ENCODE measurements at regions not wholly inside any gene's neighbourhood (a gene's known extent, or its start where the extent isn't known, plus 50 kb on each side); places are given as distances from the start of the nearest gene placed in this dataset.
"Not testable (repeated sequence)": the region's sequence is repeated elsewhere in the genome, so short reads cannot be mapped to it uniquely, and the experiment has no call there.

DNA sequence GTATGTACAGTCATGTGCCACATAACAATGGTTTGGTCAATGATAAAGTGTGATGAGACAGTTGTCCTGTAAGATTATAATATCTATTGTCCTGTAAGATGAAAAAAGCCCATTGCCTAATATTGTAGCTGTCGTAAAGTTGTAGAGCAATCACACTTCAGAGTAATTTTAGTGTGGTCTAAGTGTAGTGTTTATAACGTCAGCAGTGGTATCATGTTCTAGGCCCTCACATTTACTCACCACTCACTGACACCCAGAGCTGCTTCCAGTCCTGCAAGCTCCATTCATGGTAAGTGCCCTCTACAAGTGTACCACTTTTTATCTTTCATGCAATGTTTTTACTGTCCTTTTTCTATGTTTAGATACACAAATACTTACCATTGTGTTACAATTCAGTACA is 259.9 kb upstream of the RAB4A start:
- DNase-seq (ENCODE audit: low spot score in 2 of 2): no peak
- Histone ChIP-seq H3K4me1 (no peaks in the 10 kb centered on the region), H3K4me3 (no peak overlapping the region), H3K36me3 (replicated peaks) (no peaks in the 10 kb centered on the region), H3K27me3 (ENCODE audit: low read depth) (no peaks in the 10 kb centered on the region), H3K9me3 (no peaks in the 10 kb centered on the region)
- in situ Hi-C loops (cut with MboI; ENCODE audit: low sequenced_read_pairs): no loop called here

DNA sequence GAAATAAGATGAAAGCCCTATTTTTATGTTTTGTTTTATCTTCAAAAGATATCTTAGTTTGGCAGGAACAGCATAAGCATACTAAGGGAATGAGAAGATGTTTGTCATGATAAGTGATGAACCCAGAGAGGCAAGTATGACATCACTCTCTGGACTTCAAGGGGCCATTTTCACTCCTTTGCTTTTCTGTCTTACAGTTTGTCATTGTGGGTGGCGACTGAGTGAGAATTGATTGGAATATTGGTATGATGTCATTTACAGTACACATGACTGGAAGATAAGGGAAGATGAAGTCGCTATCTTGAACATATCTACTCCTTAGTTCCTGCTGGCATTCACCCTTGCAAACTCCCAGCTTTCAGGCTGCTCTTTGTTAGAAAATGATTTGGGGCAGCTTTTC is 258.1 kb upstream of the RAB4A start:
- H3K36me3 ChIP-seq (replicated peaks): no peaks in the 10 kb centered on the region
- no peak overlapping the region for H3K4me3 ChIP-seq
- no peaks in the 10 kb centered on the region for H3K9me3 ChIP-seq
- no peak for DNase-seq (ENCODE audit: low spot score in 2 of 2)
- no peaks in the 10 kb centered on the region for H3K27me3 ChIP-seq (ENCODE audit: low read depth)
- in situ Hi-C loops (cut with MboI; ENCODE audit: low sequenced_read_pairs): no loop called here
- H3K4me1 ChIP-seq: no peaks in the 10 kb centered on the region

DNA sequence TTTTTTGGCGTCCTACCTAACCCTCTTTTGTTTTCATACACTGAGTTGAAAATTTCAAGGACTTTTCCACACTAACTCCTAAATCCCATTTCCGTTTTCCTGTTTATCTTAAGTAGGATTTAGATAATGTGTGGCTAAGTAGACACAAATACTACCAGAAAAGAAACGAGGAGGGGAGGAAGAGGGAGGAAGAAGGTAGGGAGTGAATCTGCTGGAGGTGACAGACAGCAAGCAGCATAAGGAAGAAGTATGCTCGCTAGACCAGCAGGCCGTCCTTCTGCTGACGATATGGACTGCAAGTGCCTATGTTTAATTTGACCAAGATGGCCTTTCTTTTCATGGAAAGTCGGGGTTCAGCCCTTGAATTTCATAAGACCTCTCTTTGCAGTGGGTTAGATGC is 256.9 kb upstream of the RAB4A start:
- Histone ChIP-seq H3K9me3 (no peaks in the 10 kb centered on the region), H3K36me3 (replicated peaks) (no peaks in the 10 kb centered on the region), H3K27me3 (ENCODE audit: low read depth) (no peaks in the 10 kb centered on the region), H3K4me3 (no peak overlapping the region), H3K4me1 (no peaks in the 10 kb centered on the region)
- in situ Hi-C loops (cut with MboI; ENCODE audit: low sequenced_read_pairs): no loop called here
- no peak for DNase-seq (ENCODE audit: low spot score in 2 of 2)

- no peak for DNase-seq (ENCODE audit: low spot score in 2 of 2)
- no peaks in the 10 kb centered on the region for H3K9me3 ChIP-seq
- H3K4me3 ChIP-seq: no peak overlapping the region
- H3K36me3 ChIP-seq (replicated peaks): no peaks in the 10 kb centered on the region
- H3K4me1 ChIP-seq: no peaks in the 10 kb centered on the region
- in situ Hi-C loops (cut with MboI; ENCODE audit: low sequenced_read_pairs): no loop called here
- no peaks in the 10 kb centered on the region for H3K27me3 ChIP-seq (ENCODE audit: low read depth)
These were observed 255.1 kb upstream of the RAB4A start for GRCh38 chr1:229015806-229016205.

DNA sequence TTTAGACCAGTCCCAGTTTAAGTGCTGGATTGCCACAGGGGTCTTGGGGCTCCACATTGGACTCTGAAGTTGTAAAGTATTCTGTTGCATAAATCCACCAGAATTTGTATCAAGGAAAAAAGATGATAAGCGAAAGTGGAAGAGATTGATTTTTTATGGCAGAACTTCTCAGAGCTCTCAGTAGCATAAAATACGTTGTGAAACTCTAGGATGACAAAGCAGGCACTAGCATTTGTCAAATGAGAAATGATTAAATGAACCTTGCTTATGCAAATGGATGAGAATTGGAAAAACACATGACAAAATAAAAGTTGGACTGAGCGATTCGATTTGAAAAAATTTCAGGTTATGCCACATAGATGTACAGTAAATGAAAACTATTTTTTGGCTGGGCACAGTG is 253.8 kb upstream of the RAB4A start:
- no peaks in the 10 kb centered on the region for H3K36me3 ChIP-seq (replicated peaks)
- no peaks in the 10 kb centered on the region for H3K27me3 ChIP-seq (ENCODE audit: low read depth)
- in situ Hi-C loops (cut with MboI; ENCODE audit: low sequenced_read_pairs): no loop called here
- no peak overlapping the region for H3K4me3 ChIP-seq
- no peak for DNase-seq (ENCODE audit: low spot score in 2 of 2)
- H3K9me3 ChIP-seq: no peaks in the 10 kb centered on the region
- H3K4me1 ChIP-seq: no peaks in the 10 kb centered on the region

GRCh38 chr1:229018674-229019295 is 252.1 kb upstream of the RAB4A start:
- DNase-seq (ENCODE audit: low spot score in 2 of 2): no peak
- in situ Hi-C loops (cut with MboI; ENCODE audit: low sequenced_read_pairs): no loop called here
- no peaks in the 10 kb centered on the region for H3K9me3 ChIP-seq
- no peaks in the 10 kb centered on the region for H3K27me3 ChIP-seq (ENCODE audit: low read depth)
- no peak overlapping the region for H3K4me3 ChIP-seq
- no peaks in the 10 kb centered on the region for H3K4me1 ChIP-seq
- H3K36me3 ChIP-seq (replicated peaks): no peaks in the 10 kb centered on the region

DNA sequence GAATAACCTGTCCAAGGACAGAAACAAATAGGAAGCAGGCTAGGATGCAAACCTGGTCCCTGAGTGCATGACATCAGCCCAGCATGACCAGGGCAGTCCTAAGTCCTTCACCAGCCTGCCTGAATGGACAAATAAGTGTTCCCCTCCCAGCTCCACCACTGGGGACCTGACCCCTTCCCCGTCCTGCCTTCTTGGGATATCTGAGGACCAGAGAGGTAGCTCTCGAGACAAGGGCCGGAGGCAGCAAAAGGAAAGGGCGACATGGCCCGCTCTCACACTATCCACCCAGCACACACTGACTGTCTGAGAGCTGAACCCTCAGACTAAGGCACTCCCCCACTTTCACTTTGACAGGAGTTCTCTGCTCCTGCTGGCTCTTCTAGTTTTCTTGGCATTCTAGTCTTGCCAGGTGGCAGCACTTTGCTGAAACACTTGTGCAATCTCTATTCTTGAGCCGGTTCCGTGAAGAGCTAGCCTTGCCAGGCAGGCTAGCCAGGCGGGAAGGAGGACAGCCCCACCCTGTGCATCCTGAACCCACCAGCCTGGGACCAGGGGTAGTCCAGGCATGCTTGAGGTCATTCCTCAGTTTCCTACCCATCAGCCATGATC is 251.1 kb upstream of the RAB4A start:
- no peaks in the 10 kb centered on the region for H3K4me1 ChIP-seq
- no peaks in the 10 kb centered on the region for H3K27me3 ChIP-seq (ENCODE audit: low read depth)
- in situ Hi-C loops (cut with MboI; ENCODE audit: low sequenced_read_pairs): no loop called here
- H3K4me3 ChIP-seq: no peak overlapping the region
- DNase-seq (ENCODE audit: low spot score in 2 of 2): no peak
- no peaks in the 10 kb centered on the region for H3K9me3 ChIP-seq
- H3K36me3 ChIP-seq (replicated peaks): no peaks in the 10 kb centered on the region

- H3K36me3 ChIP-seq (replicated peaks); H3K4me3 ChIP-seq; DNase-seq (ENCODE audit: low spot score in 2 of 2); H3K9me3 ChIP-seq; H3K4me1 ChIP-seq; in situ Hi-C loops (cut with MboI; ENCODE audit: low sequenced_read_pairs); H3K27me3 ChIP-seq (ENCODE audit: low read depth): not testable (repeated sequence)
These were observed 249.9 kb upstream of the RAB4A start for GRCh38 chr1:229021034-229021433.

DNA sequence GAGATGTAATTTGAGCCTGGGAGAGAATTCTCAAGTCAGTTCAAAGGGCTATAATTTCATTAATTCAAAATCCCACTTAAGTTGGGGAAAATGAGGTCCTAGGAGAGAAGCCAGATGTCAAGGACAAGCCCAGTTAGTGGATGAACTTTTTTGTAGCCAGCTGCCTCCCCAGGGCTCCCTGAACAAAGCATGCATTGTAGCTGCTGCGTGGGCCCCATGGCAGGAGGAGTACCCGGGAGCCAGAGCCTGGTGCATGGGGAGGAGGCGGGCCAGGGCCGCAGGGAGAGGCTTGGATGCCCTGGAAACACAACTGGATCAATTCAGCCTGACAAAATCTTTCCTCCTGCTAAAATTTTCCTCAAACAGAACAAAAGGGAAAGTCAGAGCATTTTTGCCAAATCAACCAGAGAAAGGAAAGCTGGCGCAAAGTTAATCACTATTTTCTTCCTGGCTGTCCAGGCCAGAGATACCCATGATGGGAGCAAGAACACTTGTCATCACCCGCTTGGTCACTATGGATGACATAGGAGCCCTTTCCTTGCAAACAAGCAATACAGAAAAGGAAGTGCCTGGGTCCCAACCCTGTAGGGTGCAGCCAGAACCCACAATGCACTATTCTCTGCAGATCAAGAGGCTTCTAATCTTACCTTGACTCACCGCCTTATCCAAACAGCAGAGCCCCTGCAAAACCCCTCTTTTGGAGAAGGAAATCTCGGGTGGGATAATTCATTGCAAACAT is 248.1 kb upstream of the RAB4A start:
- no peaks in the 10 kb centered on the region for H3K36me3 ChIP-seq (replicated peaks)
- peaks cover 6% of the 10 kb centered on the region for H3K4me1 ChIP-seq
- in situ Hi-C loops (cut with MboI; ENCODE audit: low sequenced_read_pairs): no loop called here
- no peak overlapping the region for H3K4me3 ChIP-seq
- H3K27me3 ChIP-seq (ENCODE audit: low read depth): no peaks in the 10 kb centered on the region
- no peak for DNase-seq (ENCODE audit: low spot score in 2 of 2)
- no peaks in the 10 kb centered on the region for H3K9me3 ChIP-seq

DNA sequence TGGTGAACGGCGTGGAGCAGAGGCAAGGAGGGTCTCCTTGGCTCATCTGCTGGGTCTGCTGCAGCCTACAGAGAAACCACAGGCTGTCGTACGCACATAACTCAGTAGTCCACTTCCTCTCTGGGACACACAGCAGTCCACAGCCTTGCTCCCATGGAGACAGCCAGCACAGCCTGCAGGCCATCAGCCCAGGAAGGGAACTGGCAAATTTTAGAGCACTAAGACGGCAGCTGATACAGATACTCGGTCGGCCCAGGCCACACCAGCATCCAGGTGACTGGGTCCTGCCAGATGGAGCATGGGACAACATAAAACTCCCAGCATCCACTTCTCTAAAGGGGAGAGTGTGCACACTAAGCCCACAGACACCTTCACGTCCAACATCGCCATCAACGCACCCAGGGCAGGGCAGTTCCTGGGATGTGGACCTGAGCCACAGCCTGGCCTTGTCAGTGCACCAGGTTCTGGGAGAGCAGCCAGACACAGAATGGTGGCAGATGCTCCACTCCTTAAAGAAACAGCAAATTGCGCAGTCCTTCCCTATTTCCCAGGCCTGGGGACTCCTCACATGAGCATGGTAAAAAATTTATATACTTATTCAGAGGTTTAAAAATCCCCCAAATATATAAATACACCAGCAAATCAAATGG is 247.1 kb upstream of the RAB4A start:
- Histone ChIP-seq H3K4me3 (no peak overlapping the region), H3K27me3 (ENCODE audit: low read depth) (no peaks in the 10 kb centered on the region), H3K9me3 (no peaks in the 10 kb centered on the region), H3K4me1 (peaks cover 8% of the 10 kb centered on the region), H3K36me3 (replicated peaks) (no peaks in the 10 kb centered on the region)
- DNase-seq (ENCODE audit: low spot score in 2 of 2): no peak
- in situ Hi-C loops (cut with MboI; ENCODE audit: low sequenced_read_pairs): no loop called here

DNA sequence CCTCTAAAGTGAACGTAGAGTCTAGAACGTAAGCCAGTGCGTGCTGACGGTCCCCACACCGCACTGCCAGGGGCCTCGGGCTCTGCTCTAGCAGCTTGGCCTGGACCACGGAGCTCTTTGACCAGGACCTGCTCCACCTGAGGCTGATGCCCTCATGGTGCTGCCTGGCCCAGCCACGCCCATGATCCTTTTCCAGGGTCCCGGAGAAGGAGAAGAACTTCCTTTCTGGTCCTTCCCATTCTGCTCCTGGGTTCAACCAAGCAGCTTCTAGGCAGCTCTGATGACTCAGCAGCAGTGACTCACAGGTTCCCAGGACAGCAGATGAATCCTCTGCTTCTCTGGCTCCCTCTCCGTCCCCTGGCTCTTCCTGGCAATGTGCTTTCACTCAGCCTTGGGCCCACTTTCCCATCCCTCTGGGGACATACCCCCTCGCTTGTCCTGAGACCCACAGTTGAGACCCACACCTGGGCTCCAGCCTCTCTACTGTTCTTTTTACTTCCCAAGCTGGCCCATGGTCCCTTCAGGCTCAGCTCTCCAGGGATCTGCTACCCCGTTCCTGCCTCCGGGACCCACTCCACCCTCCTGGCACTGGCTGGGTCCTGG is 246.3 kb upstream of the RAB4A start:
- in situ Hi-C loops (cut with MboI; ENCODE audit: low sequenced_read_pairs): no loop called here
- Histone ChIP-seq H3K36me3 (replicated peaks) (no peaks in the 10 kb centered on the region), H3K4me1 (peaks cover 8% of the 10 kb centered on the region), H3K4me3 (no peak overlapping the region), H3K9me3 (no peaks in the 10 kb centered on the region), H3K27me3 (ENCODE audit: low read depth) (no peaks in the 10 kb centered on the region)
- no peak for DNase-seq (ENCODE audit: low spot score in 2 of 2)

DNA sequence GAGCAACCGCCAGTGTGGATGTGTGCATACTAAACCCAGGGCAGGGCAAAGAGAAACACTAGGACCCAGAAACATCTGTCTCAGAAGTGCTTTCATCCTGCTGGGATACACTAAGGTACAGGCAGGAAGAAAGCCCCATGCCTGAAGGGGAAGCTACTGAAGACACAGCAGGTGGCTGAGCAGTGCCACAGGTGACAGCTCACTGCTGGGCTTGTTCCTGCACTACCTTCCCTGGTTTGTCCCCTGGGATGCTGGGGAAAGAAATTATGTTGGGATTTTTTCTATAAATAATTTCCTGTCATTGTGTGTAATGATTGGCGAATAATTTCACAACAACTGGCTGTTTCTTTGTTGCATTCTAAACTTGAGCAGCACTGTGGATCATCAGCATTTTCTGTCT is 245.3 kb upstream of the RAB4A start:
- in situ Hi-C loops (cut with MboI; ENCODE audit: low sequenced_read_pairs): no loop called here
- Histone ChIP-seq H3K4me1 (peaks cover 8% of the 10 kb centered on the region), H3K36me3 (replicated peaks) (no peaks in the 10 kb centered on the region), H3K9me3 (no peaks in the 10 kb centered on the region), H3K27me3 (ENCODE audit: low read depth) (no peaks in the 10 kb centered on the region), H3K4me3 (no peak overlapping the region)
- no peak for DNase-seq (ENCODE audit: low spot score in 2 of 2)

GRCh38 chr1:229027158-229027557 is 243.8 kb upstream of the RAB4A start:
- DNase-seq (ENCODE audit: low spot score in 2 of 2): no peak
- Histone ChIP-seq H3K4me3 (no peak overlapping the region), H3K36me3 (replicated peaks) (no peaks in the 10 kb centered on the region), H3K4me1 (peaks cover 8% of the 10 kb centered on the region), H3K27me3 (ENCODE audit: low read depth) (no peaks in the 10 kb centered on the region), H3K9me3 (no peaks in the 10 kb centered on the region)
- in situ Hi-C loops (cut with MboI; ENCODE audit: low sequenced_read_pairs): no loop called here

Measured in HAP-1 (cell line).